GM21515 (cell line): ENCODE measurements at regions not wholly inside any gene's neighbourhood (a gene's known extent, or its start where the extent isn't known, plus 50 kb on each side); places are given as distances from the start of the nearest gene placed in this dataset.

Experiments used
- ATAC-seq: cut with Tn5 transposase; IDR thresholded peaks from one replicate; pipeline ENCODE4 v1.9.1; 2021; ENCODE audit not compliant: unreplicated experiment

DNA sequence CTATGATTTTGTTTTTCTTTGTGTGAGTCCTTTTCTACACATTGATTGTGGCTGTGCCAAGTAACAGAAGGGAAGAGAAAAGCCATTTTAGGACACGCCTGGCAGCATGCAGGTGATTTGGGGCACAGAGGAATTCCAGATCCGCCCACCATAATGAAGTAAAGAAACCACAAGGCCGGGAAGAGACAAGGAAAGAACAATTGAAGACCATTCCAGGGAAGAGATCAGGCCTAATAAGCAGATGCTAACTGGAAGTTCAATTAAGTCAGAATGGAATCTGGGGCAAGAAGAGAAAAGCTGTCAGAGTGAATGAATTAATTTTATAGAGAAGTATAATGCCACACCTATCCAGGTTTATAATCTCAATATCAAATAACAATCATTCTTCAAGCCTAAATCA, 110.2 kb upstream of the ISL1 start:
- ATAC-seq, result no peak

- ATAC-seq, result no peak
Measured at GRCh38 chr5:51273871-51274270, 109.4 kb upstream of the ISL1 start.

DNA sequence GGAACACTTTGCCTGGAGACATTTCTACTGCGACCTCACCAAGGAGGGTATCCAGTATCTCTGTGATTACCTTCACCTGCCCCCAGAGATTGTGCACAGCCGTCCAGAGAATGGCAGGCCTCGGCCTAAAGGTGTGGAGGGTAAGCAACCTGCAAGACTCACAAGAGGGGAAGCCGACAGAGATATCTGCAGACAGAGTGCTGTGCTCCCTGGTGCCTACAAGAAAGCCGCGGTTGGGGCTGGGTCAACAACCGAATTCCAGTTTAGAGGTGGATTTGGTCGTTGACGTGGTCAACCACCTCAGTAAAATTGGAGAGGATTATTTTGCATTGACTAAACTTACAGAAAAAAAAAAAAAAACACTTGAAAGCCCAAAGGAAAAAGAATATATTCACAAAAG, 107.8 kb upstream of the ISL1 start:
- ATAC-seq, result no peak

- no peak for ATAC-seq
Measured at GRCh38 chr5:51276250-51276649, 107.0 kb upstream of the ISL1 start.

GRCh38 chr5:51278539-51278938, 104.7 kb upstream of the ISL1 start:
- ATAC-seq, result no peak

DNA sequence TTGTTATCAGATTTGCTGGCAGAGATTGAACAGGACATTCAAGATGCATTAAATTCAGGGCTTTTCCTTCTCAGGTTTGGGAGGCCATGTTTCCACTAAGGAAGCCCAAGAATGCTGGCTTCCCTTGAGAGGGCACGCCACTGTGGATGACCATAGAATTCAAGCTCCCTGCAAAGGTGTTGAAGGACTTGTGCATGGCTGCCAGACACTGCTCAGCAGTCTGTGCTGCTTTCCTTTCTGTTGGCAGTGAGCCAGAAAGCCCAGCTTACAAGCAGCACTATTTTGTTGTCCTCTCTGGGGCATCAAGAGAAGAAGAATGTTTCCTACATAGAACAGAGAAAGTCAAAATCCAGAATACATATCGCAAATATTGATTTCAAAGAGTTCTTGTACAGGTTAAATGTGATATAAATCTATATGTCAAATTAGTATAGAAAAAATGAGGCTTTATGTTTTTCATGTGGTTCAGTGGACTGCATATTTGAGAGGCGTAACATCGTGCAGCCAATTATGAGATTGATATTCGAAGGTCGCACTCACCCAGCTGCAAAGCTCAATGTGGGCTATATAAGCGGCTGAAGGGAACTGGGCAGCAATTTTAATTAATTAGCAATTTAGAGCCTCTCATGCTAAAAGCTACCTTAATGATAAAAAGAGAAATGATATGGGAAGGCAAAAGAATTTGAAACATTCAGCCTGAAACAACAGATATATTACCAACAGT, 103.1 kb upstream of the ISL1 start:
- ATAC-seq, result no peak

GRCh38 chr5:51286046-51286445, 97.2 kb upstream of the ISL1 start:
- ATAC-seq, result no peak

DNA sequence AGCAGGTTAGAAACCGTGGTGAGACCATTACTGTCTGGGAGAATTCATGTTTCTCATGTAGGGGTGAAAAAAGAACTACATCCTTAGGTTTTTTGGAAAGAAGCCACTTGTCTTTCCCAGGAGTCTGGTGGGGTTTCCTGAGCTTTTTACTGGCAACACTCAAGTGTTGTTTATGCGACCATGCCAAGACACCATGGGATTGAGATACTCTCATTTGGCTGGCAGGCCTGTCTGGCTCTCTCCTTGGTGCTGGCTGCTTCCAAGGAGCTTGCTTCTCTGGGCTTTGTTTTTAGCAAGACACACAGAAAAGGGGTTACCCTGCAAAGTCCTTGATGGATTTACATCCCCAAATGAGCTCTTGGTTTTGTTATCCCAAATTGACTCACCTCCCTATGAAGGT, 80.9 kb upstream of the ISL1 start:
- ATAC-seq, result no peak

GRCh38 chr5:51326844-51327243, 56.4 kb upstream of the ISL1 start:
- ATAC-seq, result no peak
